IMR-90 (cell line): ENCODE measurements at regions not wholly inside any gene's neighbourhood (a gene's known extent, or its start where the extent isn't known, plus 50 kb on each side); places are given as distances from the start of the nearest gene placed in this dataset.

Experiments
- ATAC-seq: fragments of 200-7000 bp; cut with Tn5 transposase; 2 replicates; pipeline ENCODE4 v1.9.1; 2020; ENCODE audit warnings: low read depth, mild to moderate bottlenecking, moderate library complexity
- BruUV-seq: library from RNA; stranded (reverse); fragments of 400-500 nt; replicated peaks from 2 replicates; lab custom pipeline; 2021; lab: Mats Ljungman, UMichigan
- CTCF ChIA-PET: fragments of 300-600 bp; formaldehyde crosslinking; extraction: SDS; loops from one replicate; lab custom pipeline; 2021; ENCODE audit warnings: antibody characterized with exemption; lab: Yijun Ruan, JAX
- POLR2A ChIA-PET: fragments of 300-600 bp; sonication (Branson Sonifier 250); formaldehyde crosslinking; loops from one replicate; lab custom pipeline; 2022; ENCODE audit warnings: antibody characterized with exemption; ENCODE audit not compliant: unreplicated experiment; lab: Charles Lee
- DNase-seq: peaks from one replicate; pipeline ENCODE4 v3.0.0; 2013
- H2AFZ ChIP-seq: replicated peaks from 2 replicates; pipeline ENCODE3; 2013; ENCODE audit warnings: low read length, mild to moderate bottlenecking; ENCODE audit not compliant: poor library complexity
- H2AK5ac ChIP-seq: 2 replicates; pipeline ENCODE4 v1.6.1; 2013; ENCODE audit warnings: low read depth, low read length, inconsistent platforms
- H2AK9ac ChIP-seq: replicated peaks from 2 replicates; pipeline ENCODE3; 2013; ENCODE audit warnings: mild to moderate bottlenecking, low read depth, low read length, moderate library complexity; ENCODE audit not compliant: poor library complexity
- H2BK120ac ChIP-seq: 2 replicates; pipeline ENCODE4 v1.6.1; 2013; ENCODE audit warnings: low read depth, low read length, inconsistent platforms
- H2BK15ac ChIP-seq: 3 replicates; pipeline ENCODE4 v1.6.1; 2013; ENCODE audit warnings: low read depth, low read length, inconsistent platforms
- H2BK20ac ChIP-seq: 2 replicates; pipeline ENCODE4 v1.6.1; 2013; ENCODE audit warnings: low read depth, mild to moderate bottlenecking, inconsistent platforms, low read length, moderate library complexity
- H2BK5ac ChIP-seq: 2 replicates; pipeline ENCODE4 v1.6.1; 2013; ENCODE audit warnings: mild to moderate bottlenecking, low read depth, low read length, inconsistent platforms; ENCODE audit not compliant: poor library complexity, severe bottlenecking
- H3K14ac ChIP-seq: replicated peaks from 2 replicates; pipeline ENCODE4 v1.6.1; 2013; ENCODE audit warnings: low read depth, low read length, inconsistent platforms
- H3K18ac ChIP-seq: 2 replicates; pipeline ENCODE4 v1.6.1; 2013; ENCODE audit warnings: low read depth, low read length, control low read depth
- H3K23ac ChIP-seq: 2 replicates; pipeline ENCODE4 v1.6.1; 2013; ENCODE audit warnings: low read depth, low read length, inconsistent platforms
- H3K27ac ChIP-seq: 2 replicates; pipeline ENCODE4 v1.5.1; 2013; ENCODE audit warnings: mild to moderate bottlenecking, control low read depth, low read length; ENCODE audit not compliant: insufficient read depth
- H3K27me3 ChIP-seq: 2 replicates; pipeline ENCODE4 v1.6.1; 2013; ENCODE audit warnings: low read length; ENCODE audit not compliant: control insufficient read depth, insufficient read depth
- H3K36me3 ChIP-seq: 2 replicates; pipeline ENCODE4 v1.6.1; 2013; ENCODE audit warnings: low read length, mixed read lengths; ENCODE audit not compliant: control insufficient read depth, insufficient read depth
- H3K4ac ChIP-seq: 2 replicates; pipeline ENCODE4 v1.6.1; 2013; ENCODE audit warnings: low read depth, low read length, inconsistent platforms
- H3K4me1 ChIP-seq: 2 replicates; pipeline ENCODE4 v1.6.1; 2013; ENCODE audit warnings: low read length, mixed read lengths; ENCODE audit not compliant: control insufficient read depth, insufficient read depth
- H3K4me2 ChIP-seq: 2 replicates; pipeline ENCODE4 v1.6.1; 2013; ENCODE audit warnings: low read depth, mild to moderate bottlenecking, control low read depth, low read length, moderate library complexity
- H3K4me3 ChIP-seq: 2 replicates; pipeline ENCODE4 v1.5.1; 2013; ENCODE audit warnings: low read depth, mild to moderate bottlenecking, control low read depth, low read length, moderate library complexity; ENCODE audit not compliant: insufficient read depth
- H3K56ac ChIP-seq: 2 replicates; pipeline ENCODE4 v1.6.1; 2013; ENCODE audit warnings: low read length, inconsistent platforms; ENCODE audit not compliant: insufficient read depth; ENCODE audit errors: extremely low read depth
- H3K79me1 ChIP-seq, 2 experiments: 2 replicates each; pipeline ENCODE4 v1.6.1; 2013; ENCODE audit warnings: low read length in 2 of 2, inconsistent platforms in 1 of 2, low read depth in 1 of 2
- H3K9ac ChIP-seq: 2 replicates; pipeline ENCODE4 v1.6.1; 2013; ENCODE audit warnings: low read depth, low read length, control low read depth
- H3K9me1 ChIP-seq: 2 replicates; pipeline ENCODE4 v1.6.1; 2013; ENCODE audit warnings: low read length, inconsistent platforms; ENCODE audit not compliant: insufficient read depth
- H3K9me3 ChIP-seq: 2 replicates; pipeline ENCODE4 v1.6.1; 2013; ENCODE audit warnings: low read length; ENCODE audit not compliant: control insufficient read depth, insufficient read depth
- H4K20me1 ChIP-seq: 2 replicates; pipeline ENCODE4 v1.6.1; 2013; ENCODE audit warnings: low read length, inconsistent platforms; ENCODE audit not compliant: insufficient read depth
- H4K5ac ChIP-seq: 2 replicates; pipeline ENCODE4 v1.6.1; 2013; ENCODE audit warnings: mild to moderate bottlenecking, low read depth, low read length, control low read depth
- H4K8ac ChIP-seq, 2 experiments: 2 replicates each; pipeline ENCODE4 v1.6.1; 2013; ENCODE audit warnings: low read depth in 2 of 2, low read length in 2 of 2, control low read depth in 1 of 2, inconsistent platforms in 1 of 2
- H4K91ac ChIP-seq: 2 replicates; pipeline ENCODE4 v1.6.1; 2013; ENCODE audit warnings: low read depth, low read length, inconsistent platforms; ENCODE audit not compliant: insufficient read depth
- BHLHE40 ChIP-seq: fragments of 150-350 bp; IDR thresholded peaks from 2 replicates; pipeline ENCODE4 v1.6.1; 2016; ENCODE audit warnings: mild to moderate bottlenecking, low read depth, low read length
- CHD1 ChIP-seq: IDR thresholded peaks from 2 replicates; pipeline ENCODE4 v1.6.1; 2012; ENCODE audit warnings: low read depth, low read length, improper control_type of control experiment
- FOS ChIP-seq: fragments of 150-350 bp; IDR thresholded peaks from 2 replicates; pipeline ENCODE4 v1.6.1; 2016; ENCODE audit warnings: low read depth, low read length
- MAFK ChIP-seq: IDR thresholded peaks from 2 replicates; pipeline ENCODE4 v1.6.1; 2012; ENCODE audit warnings: low read depth, low read length, improper control_type of control experiment
- MAZ ChIP-seq: IDR thresholded peaks from 2 replicates; pipeline ENCODE4 v1.6.1; 2012; ENCODE audit warnings: low read depth, mild to moderate bottlenecking, low read length, improper control_type of control experiment, moderate library complexity, borderline replicate concordance
- MXI1 ChIP-seq: IDR thresholded peaks from 2 replicates; pipeline ENCODE4 v1.6.1; 2012; ENCODE audit warnings: low read depth, mild to moderate bottlenecking, low read length, moderate library complexity, borderline replicate concordance
- NFE2L2 ChIP-seq: fragments of 150-350 bp; IDR thresholded peaks from 2 replicates; pipeline ENCODE4 v1.6.1; 2016; ENCODE audit warnings: low read depth, mild to moderate bottlenecking, low read length
- RCOR1 ChIP-seq: IDR thresholded peaks from 2 replicates; pipeline ENCODE4 v1.6.1; 2012; ENCODE audit warnings: mild to moderate bottlenecking, low read length, improper control_type of control experiment; ENCODE audit not compliant: insufficient replicate concordance
- RFX5 ChIP-seq: IDR thresholded peaks from 2 replicates; pipeline ENCODE4 v1.8.0; 2012; ENCODE audit warnings: low read depth, mild to moderate bottlenecking, low read length, moderate library complexity
- WGBS, 2 experiments: methylation state at CpG; one replicate each; pipeline versions ENCODE4 v1.1.5 to v1.1.7; 2013; ENCODE audit warnings: missing lambda C conversion rate in 2 of 2; ENCODE audit not compliant: insufficient read length in 1 of 2; ENCODE audit errors: extremely low coverage in 2 of 2; 5-methylcytosine and 5-hydroxymethylcytosine counted together
- dilution Hi-C: fragments of 300-500 bp; cut with HindIII; formaldehyde crosslinking; loops from one replicate; pipeline ENCODE4 v1.14.3; 2018; ENCODE audit warnings: low sequenced_read_pairs; ENCODE audit not compliant: unreplicated experiment
- in situ Hi-C: fragments of 300-500 bp; cut with MboI; formaldehyde crosslinking; loops from 3 replicates; pipeline ENCODE4 v1.14.3; 2019; ENCODE audit warnings: low sequenced_read_pairs, inconsistent platforms, mixed read lengths
- intact Hi-C: fragments of 100-400 bp; cut with micrococcal nuclease; formaldehyde crosslinking; loops from 2 replicates; pipeline ENCODE4 v1.10.0; 2022
- TF ChIP-seq, protein P1 (sequence below): fragments of 150-350 bp; IDR thresholded peaks from 2 replicates; pipeline ENCODE4 v1.6.1; 2017; ENCODE audit warnings: mild to moderate bottlenecking, antibody characterized with exemption, low read length, low read depth
- TF ChIP-seq, protein P2 (sequence below): conservative IDR thresholded peaks from 2 replicates; pipeline ENCODE4 v1.5.1; 2012; ENCODE audit warnings: mild to moderate bottlenecking, low read depth, low read length, improper control_type of control experiment
- TF ChIP-seq, protein P3 (sequence below): fragments of 150-350 bp; IDR thresholded peaks from 2 replicates; pipeline ENCODE4 v1.6.1; 2016; ENCODE audit warnings: low read depth, mild to moderate bottlenecking, low read length, moderate library complexity, borderline replicate concordance

DNA sequence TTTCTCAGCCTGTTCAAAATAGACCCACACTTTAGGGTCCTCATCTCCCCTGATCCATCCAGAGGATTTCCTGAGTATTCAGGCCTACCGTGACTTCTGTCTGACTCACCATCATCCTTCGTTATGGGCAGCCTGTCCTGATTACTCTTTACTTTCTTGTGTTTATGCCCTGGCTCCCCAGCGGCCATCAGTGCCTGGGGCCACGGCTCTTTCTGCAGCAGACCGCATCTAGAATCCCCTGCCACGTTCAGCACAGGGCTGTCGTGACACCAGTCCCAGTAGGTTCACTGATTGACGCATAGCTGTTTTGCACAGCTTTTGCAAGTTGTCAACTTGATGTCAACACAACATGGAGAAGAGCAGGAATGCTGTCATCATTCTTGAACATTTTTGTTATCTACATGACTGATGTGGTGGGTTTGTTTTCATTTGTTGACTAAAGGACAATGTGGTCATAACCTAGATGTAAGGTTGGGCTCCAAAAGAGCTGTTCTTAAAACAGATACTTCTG lies 225.6 kb downstream of the HAUS1 start:
- WGBS, 2 experiments = 10% methylated on average over 2 of the region's 8 CpGs; no CpG with 5 or more reads in 1 of the 2 experiments
- Histone ChIP-seq H3K27me3 (peaks cover 25% of the 10 kb centered on the region), H3K18ac (no peak overlapping the region), H3K27ac (no peak overlapping the region), H3K79me1 (no peaks in the 10 kb centered on the region), H3K9me1 (no peaks in the 10 kb centered on the region), H2AFZ (no peak overlapping the region), H3K14ac (no peak overlapping the region), H3K9ac (no peak overlapping the region), H3K4ac (no peak overlapping the region), H3K4me1 (no peaks in the 10 kb centered on the region), H3K23ac (no peak overlapping the region), H2BK15ac (no peak overlapping the region), H4K8ac (no peak overlapping the region), H2AK5ac (no peak overlapping the region), H2AK9ac (no peak overlapping the region), H4K5ac (no peak overlapping the region), H2BK20ac (no peak overlapping the region), H3K4me2 (no peak overlapping the region), H3K9me3 (no peaks in the 10 kb centered on the region), H2BK5ac (no peak overlapping the region), H3K56ac (no peak overlapping the region), H2BK120ac (no peak overlapping the region), H4K20me1 (no peaks in the 10 kb centered on the region), H3K36me3 (no peaks in the 10 kb centered on the region), H3K4me3 (no peak overlapping the region), H4K91ac (no peak overlapping the region)
- POLR2A ChIA-PET = no interaction called here
- no peak for ATAC-seq
- no peak for DNase-seq
- TF ChIP-seq RCOR1 (no peak), NFE2L2 (no peak), FOS (no peak), RFX5 (no peak), MAZ (no peak), BHLHE40 (no peak), CHD1 (no peak), MAFK (no peak), MXI1 (no peak)
- TF ChIP-seq, protein P1, sequence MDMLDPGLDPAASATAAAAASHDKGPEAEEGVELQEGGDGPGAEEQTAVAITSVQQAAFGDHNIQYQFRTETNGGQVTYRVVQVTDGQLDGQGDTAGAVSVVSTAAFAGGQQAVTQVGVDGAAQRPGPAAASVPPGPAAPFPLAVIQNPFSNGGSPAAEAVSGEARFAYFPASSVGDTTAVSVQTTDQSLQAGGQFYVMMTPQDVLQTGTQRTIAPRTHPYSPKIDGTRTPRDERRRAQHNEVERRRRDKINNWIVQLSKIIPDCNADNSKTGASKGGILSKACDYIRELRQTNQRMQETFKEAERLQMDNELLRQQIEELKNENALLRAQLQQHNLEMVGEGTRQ = no peak
- TF ChIP-seq, protein P2, sequence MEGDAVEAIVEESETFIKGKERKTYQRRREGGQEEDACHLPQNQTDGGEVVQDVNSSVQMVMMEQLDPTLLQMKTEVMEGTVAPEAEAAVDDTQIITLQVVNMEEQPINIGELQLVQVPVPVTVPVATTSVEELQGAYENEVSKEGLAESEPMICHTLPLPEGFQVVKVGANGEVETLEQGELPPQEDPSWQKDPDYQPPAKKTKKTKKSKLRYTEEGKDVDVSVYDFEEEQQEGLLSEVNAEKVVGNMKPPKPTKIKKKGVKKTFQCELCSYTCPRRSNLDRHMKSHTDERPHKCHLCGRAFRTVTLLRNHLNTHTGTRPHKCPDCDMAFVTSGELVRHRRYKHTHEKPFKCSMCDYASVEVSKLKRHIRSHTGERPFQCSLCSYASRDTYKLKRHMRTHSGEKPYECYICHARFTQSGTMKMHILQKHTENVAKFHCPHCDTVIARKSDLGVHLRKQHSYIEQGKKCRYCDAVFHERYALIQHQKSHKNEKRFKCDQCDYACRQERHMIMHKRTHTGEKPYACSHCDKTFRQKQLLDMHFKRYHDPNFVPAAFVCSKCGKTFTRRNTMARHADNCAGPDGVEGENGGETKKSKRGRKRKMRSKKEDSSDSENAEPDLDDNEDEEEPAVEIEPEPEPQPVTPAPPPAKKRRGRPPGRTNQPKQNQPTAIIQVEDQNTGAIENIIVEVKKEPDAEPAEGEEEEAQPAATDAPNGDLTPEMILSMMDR = no peak
- TF ChIP-seq, protein P3, sequence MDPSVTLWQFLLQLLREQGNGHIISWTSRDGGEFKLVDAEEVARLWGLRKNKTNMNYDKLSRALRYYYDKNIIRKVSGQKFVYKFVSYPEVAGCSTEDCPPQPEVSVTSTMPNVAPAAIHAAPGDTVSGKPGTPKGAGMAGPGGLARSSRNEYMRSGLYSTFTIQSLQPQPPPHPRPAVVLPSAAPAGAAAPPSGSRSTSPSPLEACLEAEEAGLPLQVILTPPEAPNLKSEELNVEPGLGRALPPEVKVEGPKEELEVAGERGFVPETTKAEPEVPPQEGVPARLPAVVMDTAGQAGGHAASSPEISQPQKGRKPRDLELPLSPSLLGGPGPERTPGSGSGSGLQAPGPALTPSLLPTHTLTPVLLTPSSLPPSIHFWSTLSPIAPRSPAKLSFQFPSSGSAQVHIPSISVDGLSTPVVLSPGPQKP = no peak
- dilution Hi-C loops (no loop called here), intact Hi-C loops (no loop called here), in situ Hi-C loops (no loop called here)
- no TSS peak for BruUV-seq
- CTCF ChIA-PET = no interaction called here
